GM23338 (cell line): ENCODE measurements at regions not wholly inside any gene's neighbourhood (a gene's known extent, or its start where the extent isn't known, plus 50 kb on each side); places are given as distances from the start of the nearest gene placed in this dataset.

Experiments
- ATAC-seq: fragments of 200-7000 bp; cut with Tn5 transposase; 3 replicates; pipeline ENCODE4 v1.9.1; 2020
- DNase-seq: peaks from one replicate; pipeline ENCODE4 v3.0.0-alpha.2; 2015; ENCODE audit warnings: low spot score
- H2AFZ ChIP-seq: fragments of 200-600 bp; sonication (generic); 2 replicates; pipeline ENCODE4 v1.8.0; 2016; ENCODE audit warnings: antibody characterized with exemption, mild to moderate bottlenecking, moderate library complexity
- H3F3A ChIP-seq: fragments of 200-600 bp; sonication (generic); replicated peaks from 2 replicates; pipeline ENCODE4 v1.8.0; 2017; ENCODE audit warnings: antibody characterized with exemption, mixed run types, low read depth
- H3K27ac ChIP-seq: fragments of 200-600 bp; sonication (generic); 2 replicates; pipeline ENCODE4 v1.6.1; 2016; ENCODE audit warnings: low read depth
- H3K27me3 ChIP-seq: fragments of 200-600 bp; sonication (generic); 2 replicates; pipeline ENCODE4 v1.8.0; 2016; ENCODE audit warnings: mild to moderate bottlenecking, mixed run types, moderate library complexity; ENCODE audit not compliant: insufficient read depth
- H3K36me3 ChIP-seq: fragments of 200-600 bp; sonication (generic); 2 replicates; pipeline ENCODE4 v1.8.0; 2016; ENCODE audit warnings: mild to moderate bottlenecking; ENCODE audit not compliant: insufficient read depth
- H3K4me1 ChIP-seq: fragments of 200-600 bp; sonication (generic); 2 replicates; pipeline ENCODE4 v1.8.0; 2016; ENCODE audit warnings: mild to moderate bottlenecking, moderate library complexity; ENCODE audit not compliant: insufficient read depth
- H3K4me2 ChIP-seq: fragments of 200-600 bp; sonication (generic); 2 replicates; pipeline ENCODE4 v1.7.1; 2017; ENCODE audit warnings: mixed run types
- H3K4me3 ChIP-seq: fragments of 200-600 bp; sonication (generic); 2 replicates; pipeline ENCODE4 v1.6.1; 2016; ENCODE audit warnings: mixed run types
- H3K79me2 ChIP-seq: fragments of 200-600 bp; sonication (generic); replicated peaks from 2 replicates; pipeline ENCODE4 v1.8.0; 2017; ENCODE audit warnings: mild to moderate bottlenecking; ENCODE audit not compliant: insufficient read depth
- H3K9me2 ChIP-seq: fragments of 200-600 bp; sonication (generic); 2 replicates; pipeline ENCODE4 v1.8.0; 2017; ENCODE audit not compliant: insufficient read depth
- H4K20me1 ChIP-seq: fragments of 200-600 bp; sonication (generic); replicated peaks from 2 replicates; pipeline ENCODE4 v1.8.0; 2017; ENCODE audit warnings: mild to moderate bottlenecking; ENCODE audit not compliant: insufficient read depth
- H3K27ac Mint-ChIP-seq: 2 replicates; pipeline ENCODE4 v1.8.0; 2020; ENCODE audit warnings: inconsistent platforms, mild to moderate bottlenecking, moderate library complexity, mixed read lengths
- H3K27me3 Mint-ChIP-seq: 3 replicates; pipeline ENCODE4 v1.8.0; 2022; ENCODE audit warnings: low read depth, mild to moderate bottlenecking, moderate library complexity, mixed read lengths, inconsistent platforms; ENCODE audit not compliant: insufficient read depth, poor library complexity
- H3K36me3 Mint-ChIP-seq: 3 replicates; pipeline ENCODE4 v1.8.0; 2021; ENCODE audit warnings: low read depth, mild to moderate bottlenecking, inconsistent platforms, moderate library complexity, mixed read lengths
- H3K4me1 Mint-ChIP-seq: 3 replicates; pipeline ENCODE4 v1.8.0; 2020; ENCODE audit warnings: mild to moderate bottlenecking, inconsistent platforms, mixed read lengths
- H3K4me3 Mint-ChIP-seq: 3 replicates; pipeline ENCODE4 v1.8.0; 2021; ENCODE audit warnings: moderate library complexity, mild to moderate bottlenecking, inconsistent platforms, mixed read lengths
- H3K9me3 Mint-ChIP-seq: 3 replicates; pipeline ENCODE4 v1.8.0; 2020; ENCODE audit warnings: moderate library complexity, mild to moderate bottlenecking, inconsistent platforms, mixed read lengths
- CREB1 ChIP-seq: fragments of 250-450 bp; sonication (Bioruptor Pico); IDR thresholded peaks from 2 replicates; pipeline ENCODE4 v1.5.0; 2020; ENCODE audit warnings: low read depth, mild to moderate bottlenecking, moderate library complexity
- NANOG ChIP-seq: IDR thresholded peaks from 2 replicates; pipeline ENCODE4 v1.6.1; 2016; ENCODE audit warnings: antibody characterized with exemption, borderline replicate concordance
- ZNF331 ChIP-seq: fragments of 250-450 bp; sonication (Bioruptor Pico); IDR thresholded peaks from 2 replicates; pipeline ENCODE4 v1.5.0; 2020; ENCODE audit warnings: low read depth, mild to moderate bottlenecking, moderate library complexity
- TF ChIP-seq, protein P1 (sequence below), 2 experiments: fragments of 200-600 bp in 1 of 2; sonication (generic) in 1 of 2; conservative IDR thresholded peaks; 2 replicates each; pipeline versions ENCODE4 v1.5.1 to v1.6.1; 2016 to 2017; ENCODE audit warnings: antibody characterized with exemption in 2 of 2, low read depth in 2 of 2, mild to moderate bottlenecking in 2 of 2, moderate library complexity in 1 of 2
- TF ChIP-seq, protein P2 (sequence below): IDR thresholded peaks from 2 replicates; pipeline ENCODE4 v1.6.1; 2016; ENCODE audit warnings: antibody characterized with exemption

DNA sequence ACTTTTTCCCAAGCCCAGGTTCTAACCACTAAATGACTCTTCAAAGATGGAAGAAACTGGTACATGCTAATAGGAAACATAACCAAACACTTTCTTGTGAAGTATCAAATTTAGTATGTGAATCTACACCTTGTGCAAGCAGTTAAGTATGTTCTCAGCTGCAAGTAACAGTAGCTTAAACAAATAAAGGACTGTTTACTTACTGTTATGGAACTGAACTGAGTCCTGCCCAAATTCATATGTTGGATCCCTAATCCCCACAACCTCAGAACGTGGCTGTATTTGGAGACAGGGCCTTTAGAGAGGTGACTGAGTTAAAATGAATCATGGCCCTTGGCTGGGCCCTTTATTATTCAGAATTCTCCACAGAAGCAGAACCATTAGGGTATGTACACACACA lies 178.7 kb downstream of the KDR start:
- Histone ChIP-seq H3K4me1 (no peaks in the 10 kb centered on the region), H3K27me3 (no peaks in the 10 kb centered on the region), H3K9me2 (peaks cover 21% of the 10 kb centered on the region), H3K4me2 (no peak overlapping the region), H3K36me3 (no peaks in the 10 kb centered on the region), H2AFZ (no peak overlapping the region), H3K4me3 (no peak overlapping the region), H3K79me2 (no peaks in the 10 kb centered on the region), H4K20me1 (no peaks in the 10 kb centered on the region), H3K27ac (no peak overlapping the region), H3F3A (no peaks in the 10 kb centered on the region)
- Mint-ChIP-seq H3K27ac (no peak overlapping the region), H3K4me1 (peaks cover 2% of the 10 kb centered on the region; the same call in 1 of the 3 replicates), H3K27me3 (no peaks in the 10 kb centered on the region), H3K9me3 (no peaks in the 10 kb centered on the region), H3K36me3 (no peaks in the 10 kb centered on the region), H3K4me3 (no peak overlapping the region)
- TF ChIP-seq, protein P1, sequence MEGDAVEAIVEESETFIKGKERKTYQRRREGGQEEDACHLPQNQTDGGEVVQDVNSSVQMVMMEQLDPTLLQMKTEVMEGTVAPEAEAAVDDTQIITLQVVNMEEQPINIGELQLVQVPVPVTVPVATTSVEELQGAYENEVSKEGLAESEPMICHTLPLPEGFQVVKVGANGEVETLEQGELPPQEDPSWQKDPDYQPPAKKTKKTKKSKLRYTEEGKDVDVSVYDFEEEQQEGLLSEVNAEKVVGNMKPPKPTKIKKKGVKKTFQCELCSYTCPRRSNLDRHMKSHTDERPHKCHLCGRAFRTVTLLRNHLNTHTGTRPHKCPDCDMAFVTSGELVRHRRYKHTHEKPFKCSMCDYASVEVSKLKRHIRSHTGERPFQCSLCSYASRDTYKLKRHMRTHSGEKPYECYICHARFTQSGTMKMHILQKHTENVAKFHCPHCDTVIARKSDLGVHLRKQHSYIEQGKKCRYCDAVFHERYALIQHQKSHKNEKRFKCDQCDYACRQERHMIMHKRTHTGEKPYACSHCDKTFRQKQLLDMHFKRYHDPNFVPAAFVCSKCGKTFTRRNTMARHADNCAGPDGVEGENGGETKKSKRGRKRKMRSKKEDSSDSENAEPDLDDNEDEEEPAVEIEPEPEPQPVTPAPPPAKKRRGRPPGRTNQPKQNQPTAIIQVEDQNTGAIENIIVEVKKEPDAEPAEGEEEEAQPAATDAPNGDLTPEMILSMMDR (conservative IDR thresholded peaks at IDR 0.05; ENCODE audit: low read depth in 2 of 2) = no peak
- TF ChIP-seq ZNF331 (no peak), NANOG (no peak)
- TF ChIP-seq, protein P2, sequence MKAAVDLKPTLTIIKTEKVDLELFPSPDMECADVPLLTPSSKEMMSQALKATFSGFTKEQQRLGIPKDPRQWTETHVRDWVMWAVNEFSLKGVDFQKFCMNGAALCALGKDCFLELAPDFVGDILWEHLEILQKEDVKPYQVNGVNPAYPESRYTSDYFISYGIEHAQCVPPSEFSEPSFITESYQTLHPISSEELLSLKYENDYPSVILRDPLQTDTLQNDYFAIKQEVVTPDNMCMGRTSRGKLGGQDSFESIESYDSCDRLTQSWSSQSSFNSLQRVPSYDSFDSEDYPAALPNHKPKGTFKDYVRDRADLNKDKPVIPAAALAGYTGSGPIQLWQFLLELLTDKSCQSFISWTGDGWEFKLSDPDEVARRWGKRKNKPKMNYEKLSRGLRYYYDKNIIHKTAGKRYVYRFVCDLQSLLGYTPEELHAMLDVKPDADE = no peak
- ATAC-seq (no peak), DNase-seq (no peak)

DNA sequence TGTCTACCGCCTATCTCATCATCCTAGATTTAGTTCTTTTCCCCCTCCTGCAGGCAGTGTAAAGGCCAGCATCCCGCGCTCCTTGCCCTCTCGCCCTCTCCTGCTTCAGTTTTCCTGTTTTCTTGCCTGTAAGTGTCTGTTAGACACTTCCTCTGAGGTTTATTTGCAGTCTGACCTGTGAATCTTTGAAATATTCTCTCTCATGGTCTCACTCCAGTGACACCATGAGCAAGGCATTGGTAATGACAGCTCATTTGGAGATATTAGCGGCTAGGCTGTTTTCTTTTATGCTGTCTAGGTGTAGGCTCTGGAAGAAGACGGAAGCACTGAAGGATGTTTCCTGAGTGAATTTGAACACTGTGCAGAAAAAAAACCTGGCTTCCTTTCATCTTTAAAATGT lies 179.6 kb downstream of the KDR start:
- ATAC-seq (peak; percentile 23; the same call in 1 of the 3 replicates), DNase-seq (no peak)
- Mint-ChIP-seq H3K4me3 (no peak overlapping the region), H3K9me3 (no peaks in the 10 kb centered on the region), H3K27ac (no peak overlapping the region), H3K36me3 (no peaks in the 10 kb centered on the region), H3K4me1 (peaks cover 2% of the 10 kb centered on the region; the same call in 1 of the 3 replicates), H3K27me3 (no peaks in the 10 kb centered on the region)
- no peaks in the 10 kb centered on the region for H3K27me3 ChIP-seq
- H3K27ac ChIP-seq = no peak overlapping the region
- no peaks in the 10 kb centered on the region for H3K79me2 ChIP-seq
- TF ChIP-seq, protein P1 (conservative IDR thresholded peaks at IDR 0.05; ENCODE audit: low read depth in 2 of 2) = peak in 1 of 2 experiments; percentile 16; a peak in 3 of 4 replicates
- no peak for TF ChIP-seq CREB1
- no peaks in the 10 kb centered on the region for H3K4me1 ChIP-seq
- no peaks in the 10 kb centered on the region for H4K20me1 ChIP-seq
- no peaks in the 10 kb centered on the region for H3K36me3 ChIP-seq
- no peak overlapping the region for H3K4me3 ChIP-seq
- no peak overlapping the region for H3K4me2 ChIP-seq
- 0 out of 2 replicates have a peak overlapping the region, but pooled peaks have one; percentile 56 for H2AFZ ChIP-seq
- peaks cover 17% of the 10 kb centered on the region for H3K9me2 ChIP-seq
- no peaks in the 10 kb centered on the region for H3F3A ChIP-seq
